Fibroblast of skin of right biceps (primary cell): ENCODE measurements at regions not wholly inside any gene's neighbourhood (a gene's known extent, or its start where the extent isn't known, plus 50 kb on each side); places are given as distances from the start of the nearest gene placed in this dataset.
"Not testable (repeated sequence)": the region's sequence is repeated elsewhere in the genome, so short reads cannot be mapped to it uniquely, and the experiment has no call there.

Experiments
- DNase-seq: peaks from one replicate; pipeline ENCODE4 v3.0.0-alpha.2; 2013

DNA sequence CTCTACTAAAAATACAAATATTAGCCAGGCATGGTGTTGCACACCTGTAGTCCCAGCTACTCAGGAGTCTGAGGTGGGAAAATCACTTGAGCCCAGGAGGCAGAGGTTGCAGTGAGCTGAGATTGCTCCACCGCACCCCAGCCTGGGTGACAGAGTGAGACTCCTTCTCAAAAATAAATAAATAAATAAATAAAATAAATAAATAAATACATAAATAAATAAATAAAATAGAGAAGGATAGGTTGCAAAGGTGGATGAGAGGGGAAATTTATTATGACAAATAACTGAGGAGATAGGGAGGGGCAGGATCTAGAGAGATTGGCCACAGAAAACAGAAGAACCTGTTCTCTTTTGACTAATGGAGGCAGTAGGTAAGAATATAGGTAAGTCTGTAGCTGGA lies 601.6 kb downstream of the LRRC70 start:
- DNase-seq: not testable (repeated sequence)

- no peak for DNase-seq
These were observed 597.2 kb downstream of the LRRC70 start for GRCh38 chr5:63175850-63176249.

GRCh38 chr5:63170486-63170885 lies 591.9 kb downstream of the LRRC70 start:
- no peak for DNase-seq

- DNase-seq: no peak
These were observed 586.4 kb downstream of the LRRC70 start for GRCh38 chr5:63164838-63165535.

GRCh38 chr5:63164339-63164738 lies 585.7 kb downstream of the LRRC70 start:
- DNase-seq: no peak

DNA sequence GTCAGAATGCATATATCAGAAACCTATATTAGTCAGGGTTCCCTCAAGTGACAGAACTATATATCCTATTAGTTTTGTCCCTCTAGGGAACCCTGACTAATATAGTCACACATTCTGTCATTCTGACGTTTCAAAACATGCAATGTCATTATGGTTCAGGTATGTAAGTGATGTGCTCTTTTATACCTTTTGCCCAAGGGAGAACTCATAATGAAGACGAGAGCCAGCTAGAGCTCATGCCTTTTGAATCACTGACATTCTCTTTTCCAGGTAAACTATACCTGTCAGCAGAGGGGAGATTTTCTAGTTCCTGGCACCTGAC lies 576.7 kb downstream of the LRRC70 start:
- DNase-seq: no peak

DNA sequence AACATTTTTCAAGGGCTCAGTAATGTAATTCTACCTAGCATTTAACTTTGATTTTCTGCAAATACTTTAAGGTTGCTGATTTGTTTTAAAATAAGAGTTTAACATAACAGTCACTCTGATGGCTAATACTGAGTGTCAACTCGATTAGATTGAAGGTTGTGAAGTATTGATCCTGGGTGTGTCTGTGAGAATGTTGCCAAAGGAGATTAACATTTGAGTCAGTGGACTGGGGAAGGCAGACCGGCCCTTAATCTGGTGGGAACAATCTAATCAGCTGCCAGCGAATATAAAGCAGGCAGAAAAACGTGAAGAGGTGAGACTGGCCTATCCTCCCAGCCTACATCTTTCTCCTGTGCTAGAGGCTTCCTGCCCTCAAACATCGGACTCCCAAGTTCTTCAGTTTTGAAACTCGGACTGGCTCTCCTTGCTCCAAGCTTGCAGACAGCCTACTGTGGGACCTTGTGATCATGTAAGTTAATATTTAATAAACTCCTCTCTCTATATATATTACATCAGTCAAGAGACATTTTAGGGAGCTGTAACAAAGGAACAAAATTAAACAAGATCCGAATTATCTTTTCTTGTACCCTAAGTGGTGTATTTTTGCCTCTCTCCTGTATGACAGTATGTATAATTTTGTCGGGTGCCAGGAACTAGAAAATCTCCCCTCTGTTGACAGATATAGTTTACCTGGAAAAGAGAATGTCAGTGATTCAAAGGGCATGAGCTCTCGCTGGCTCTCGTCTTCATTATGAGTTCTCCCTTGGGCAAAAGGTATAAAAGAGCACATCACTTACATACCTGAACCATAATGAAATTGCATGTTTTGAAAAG lies 576.1 kb downstream of the LRRC70 start:
- DNase-seq: no peak

- no peak for DNase-seq
These were observed 574.3 kb downstream of the LRRC70 start for GRCh38 chr5:63152871-63153270.

- DNase-seq: no peak
These were observed 566.5 kb downstream of the LRRC70 start for GRCh38 chr5:63145167-63145566.

DNA sequence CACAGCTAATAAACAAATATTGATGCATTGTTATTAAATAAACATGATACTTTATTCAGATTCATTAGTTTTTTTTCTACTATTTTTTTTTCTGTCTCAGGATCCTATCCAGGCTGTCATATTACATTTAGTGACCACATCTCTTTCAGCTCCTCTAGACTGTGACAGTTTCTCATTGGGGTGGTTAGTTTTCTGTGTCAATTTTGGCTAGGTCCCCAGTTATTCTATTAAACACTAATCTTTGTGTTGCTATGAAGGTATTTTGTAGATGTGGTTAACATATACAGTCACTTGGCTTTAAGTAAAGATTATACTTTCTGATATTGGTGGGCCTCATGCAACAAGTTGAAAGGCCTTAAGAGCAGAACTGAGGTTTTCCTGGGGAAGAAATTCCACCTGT lies 563.0 kb downstream of the LRRC70 start:
- DNase-seq: no peak

GRCh38 chr5:63135291-63135690 lies 556.7 kb downstream of the LRRC70 start:
- no peak for DNase-seq

DNA sequence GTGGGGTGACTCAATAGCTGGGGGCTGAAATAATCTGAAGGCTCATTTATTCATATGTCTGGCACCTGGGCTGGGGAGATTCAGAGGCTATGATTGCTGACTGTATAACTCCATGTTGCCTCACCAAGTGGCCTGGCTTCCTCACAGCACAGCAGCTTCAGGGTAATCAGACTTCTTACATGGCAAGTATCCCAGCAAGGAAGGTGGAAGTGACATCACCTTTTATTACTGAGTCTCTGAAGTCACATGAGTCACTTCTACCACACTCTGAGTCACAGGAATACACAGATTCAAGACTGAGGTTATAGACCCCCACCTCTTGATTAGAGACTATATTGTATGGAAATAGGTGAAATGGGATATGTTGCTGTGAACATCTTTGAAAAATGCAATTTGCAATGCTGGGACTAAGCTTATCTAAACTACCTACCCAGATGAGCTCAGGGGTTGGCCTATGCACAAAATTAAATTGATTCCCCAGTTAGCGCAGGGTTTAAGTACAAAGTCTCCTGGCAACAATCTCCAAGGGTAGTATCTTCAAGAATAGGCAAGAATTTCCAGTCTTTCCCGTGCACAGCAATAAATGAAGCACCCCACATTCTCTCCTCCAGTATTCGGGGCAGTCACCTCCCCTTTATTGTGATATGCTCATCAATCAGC lies 553.1 kb downstream of the LRRC70 start:
- peak; percentile 84 for DNase-seq

DNA sequence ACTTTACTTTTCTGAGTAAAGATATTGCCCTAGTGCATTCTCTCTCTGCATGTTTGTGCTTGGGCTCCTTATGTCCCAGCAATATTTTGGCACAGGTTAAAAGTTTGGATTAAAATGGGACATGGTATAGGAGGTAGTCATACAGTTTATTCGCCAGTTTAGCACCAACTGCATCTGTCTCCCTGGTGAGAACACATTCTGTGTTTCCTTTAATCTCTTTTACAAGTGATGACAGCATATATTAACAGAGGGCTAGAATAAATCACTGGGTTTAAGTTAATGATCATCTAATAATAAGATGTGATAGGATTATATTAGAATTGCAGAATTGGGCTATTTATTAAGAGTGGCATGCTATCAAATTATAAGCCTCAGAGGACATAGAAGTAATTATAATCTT lies 550.1 kb downstream of the LRRC70 start:
- DNase-seq: no peak

DNA sequence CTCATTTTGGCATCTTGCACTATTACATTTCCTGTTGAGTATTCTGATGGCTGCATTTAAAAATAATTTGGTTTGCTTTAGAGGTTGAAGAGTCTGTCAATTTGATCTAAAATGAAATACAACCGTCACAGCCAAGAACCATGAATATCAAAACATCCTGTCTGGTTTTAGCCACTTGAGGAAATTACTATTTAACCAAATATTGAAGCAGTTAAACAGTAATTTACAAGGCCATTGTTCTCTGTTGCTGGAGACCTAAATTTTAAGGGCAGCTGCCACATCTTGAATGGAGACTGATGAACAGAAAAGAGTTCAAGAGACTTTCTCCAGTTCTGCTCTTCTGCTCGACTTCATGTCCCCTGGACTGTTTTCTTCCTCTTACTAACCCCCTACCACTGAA lies 549.4 kb downstream of the LRRC70 start:
- DNase-seq: no peak

GRCh38 chr5:63127054-63127453 lies 548.4 kb downstream of the LRRC70 start:
- peak; percentile 75 for DNase-seq

GRCh38 chr5:63125862-63126261 lies 547.2 kb downstream of the LRRC70 start:
- peak; percentile 69 for DNase-seq

- no peak for DNase-seq
These were observed 546.8 kb downstream of the LRRC70 start for GRCh38 chr5:63125392-63125791.

DNA sequence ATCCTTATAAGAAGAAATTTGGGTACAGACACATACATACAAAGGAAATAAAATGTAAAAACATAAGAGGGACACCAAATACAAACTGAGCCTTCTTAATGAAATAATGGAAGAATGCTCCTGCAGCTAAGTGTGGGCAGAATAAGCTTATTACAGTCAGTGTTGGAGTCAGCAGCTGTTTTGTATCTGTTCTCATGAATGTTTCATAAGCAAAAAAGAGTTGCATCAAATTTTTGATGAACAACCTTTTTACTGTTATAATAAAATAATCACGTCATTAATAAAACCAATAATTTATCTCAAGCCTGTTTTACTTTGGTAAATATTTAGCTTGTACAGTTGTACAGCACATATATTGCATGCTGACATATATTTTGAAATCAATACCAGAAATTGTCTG lies 545.6 kb downstream of the LRRC70 start:
- no peak for DNase-seq

GRCh38 chr5:63121471-63121870 lies 542.9 kb downstream of the LRRC70 start:
- no peak for DNase-seq

- DNase-seq: no peak
These were observed 539.6 kb downstream of the LRRC70 start for GRCh38 chr5:63118221-63118620.

DNA sequence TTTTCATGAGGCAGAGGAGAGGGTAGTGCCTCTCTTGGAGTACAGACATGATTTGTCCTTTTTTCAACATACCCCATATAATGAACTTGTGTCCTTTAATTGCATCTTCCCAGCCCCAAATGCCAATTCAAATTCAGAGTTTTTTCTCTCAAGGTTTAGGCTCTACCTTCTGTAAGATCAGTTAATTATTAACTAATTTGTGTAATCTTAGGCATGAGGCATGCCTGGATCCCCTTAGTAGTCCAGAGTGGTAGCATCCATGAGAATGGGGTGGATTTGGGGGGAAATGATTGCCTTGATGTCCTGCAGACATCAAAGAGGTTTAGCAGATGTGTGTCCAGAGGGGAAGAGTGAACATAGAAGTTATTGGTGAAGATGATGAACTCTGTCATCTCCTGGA lies 533.3 kb downstream of the LRRC70 start:
- DNase-seq: no peak

- DNase-seq: no peak
These were observed 523.3 kb downstream of the LRRC70 start for GRCh38 chr5:63101870-63102269.

- DNase-seq: no peak
These were observed 518.7 kb downstream of the LRRC70 start for GRCh38 chr5:63097286-63097685.

DNA sequence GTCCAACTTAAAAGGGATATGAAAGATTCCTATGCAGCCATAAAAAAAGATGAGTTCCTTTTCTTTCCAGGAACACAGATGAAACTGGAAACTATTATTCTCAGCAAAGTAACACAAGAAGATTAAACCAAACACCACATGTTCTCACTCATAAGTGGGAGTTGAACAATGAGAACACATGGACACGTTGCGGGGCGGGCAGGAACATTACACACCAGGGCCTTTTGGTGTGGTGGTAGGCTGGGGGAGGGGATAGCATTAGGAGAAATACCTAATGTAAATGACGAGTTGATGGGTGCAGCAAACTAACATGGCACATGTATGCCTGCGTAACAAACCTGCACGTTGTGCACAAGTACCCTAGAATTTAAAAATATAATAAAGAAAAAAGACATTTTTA lies 516.1 kb downstream of the LRRC70 start:
- DNase-seq: no peak
